Retinal pigment epithelial cell (primary cell): ENCODE measurements at regions not wholly inside any gene's neighbourhood (a gene's known extent, or its start where the extent isn't known, plus 50 kb on each side); places are given as distances from the start of the nearest gene placed in this dataset.
"Not testable (repeated sequence)": the region's sequence is repeated elsewhere in the genome, so short reads cannot be mapped to it uniquely, and the experiment has no call there.

Experiments used
- DNase-seq: peaks from one replicate; pipeline ENCODE4 v3.0.0-alpha.2; 2010; ENCODE audit warnings: low read depth
- H3K4me3 ChIP-seq: 2 replicates; pipeline ENCODE4 v1.5.1; 2011; ENCODE audit warnings: mild to moderate bottlenecking, low read length, control low read depth, moderate library complexity
- TF ChIP-seq, protein P1 (sequence below): conservative IDR thresholded peaks from 2 replicates; pipeline ENCODE4 v1.5.1; 2011; ENCODE audit warnings: low read depth, low read length, control low read depth, inconsistent platforms

DNA sequence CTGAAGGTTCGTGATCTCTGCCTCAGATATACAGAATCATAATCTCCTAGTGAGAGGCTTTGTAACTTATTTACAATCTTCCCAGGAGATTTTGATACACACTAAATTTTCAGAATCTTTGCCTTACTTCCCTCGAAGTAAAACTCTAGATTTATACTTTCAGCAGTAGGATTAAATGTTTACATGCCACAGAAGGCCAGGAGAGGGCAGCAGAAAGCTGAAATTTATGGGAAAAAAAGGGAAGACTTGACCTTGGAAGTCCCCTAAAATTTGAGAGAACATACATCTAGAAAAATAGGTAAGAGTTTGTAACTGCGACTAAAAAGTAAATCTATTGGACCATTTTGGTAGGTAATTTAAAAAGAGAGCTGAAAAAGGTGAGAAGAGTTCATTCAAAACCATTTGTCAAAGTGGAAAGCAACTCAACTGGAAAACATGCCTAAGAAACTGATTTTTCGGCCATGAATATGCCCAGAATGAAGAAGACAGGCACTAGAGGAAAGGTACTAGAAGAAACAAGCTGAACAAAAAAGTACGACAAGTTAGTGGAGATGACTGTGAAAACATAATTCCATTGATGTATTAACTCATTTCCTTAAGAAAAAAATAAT lies 242.0 kb upstream of the MDGA2 start:
- TF ChIP-seq, protein P1, sequence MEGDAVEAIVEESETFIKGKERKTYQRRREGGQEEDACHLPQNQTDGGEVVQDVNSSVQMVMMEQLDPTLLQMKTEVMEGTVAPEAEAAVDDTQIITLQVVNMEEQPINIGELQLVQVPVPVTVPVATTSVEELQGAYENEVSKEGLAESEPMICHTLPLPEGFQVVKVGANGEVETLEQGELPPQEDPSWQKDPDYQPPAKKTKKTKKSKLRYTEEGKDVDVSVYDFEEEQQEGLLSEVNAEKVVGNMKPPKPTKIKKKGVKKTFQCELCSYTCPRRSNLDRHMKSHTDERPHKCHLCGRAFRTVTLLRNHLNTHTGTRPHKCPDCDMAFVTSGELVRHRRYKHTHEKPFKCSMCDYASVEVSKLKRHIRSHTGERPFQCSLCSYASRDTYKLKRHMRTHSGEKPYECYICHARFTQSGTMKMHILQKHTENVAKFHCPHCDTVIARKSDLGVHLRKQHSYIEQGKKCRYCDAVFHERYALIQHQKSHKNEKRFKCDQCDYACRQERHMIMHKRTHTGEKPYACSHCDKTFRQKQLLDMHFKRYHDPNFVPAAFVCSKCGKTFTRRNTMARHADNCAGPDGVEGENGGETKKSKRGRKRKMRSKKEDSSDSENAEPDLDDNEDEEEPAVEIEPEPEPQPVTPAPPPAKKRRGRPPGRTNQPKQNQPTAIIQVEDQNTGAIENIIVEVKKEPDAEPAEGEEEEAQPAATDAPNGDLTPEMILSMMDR, result peak; percentile 65
- DNase-seq, result no peak
- H3K4me3 ChIP-seq, result no peak overlapping the region

DNA sequence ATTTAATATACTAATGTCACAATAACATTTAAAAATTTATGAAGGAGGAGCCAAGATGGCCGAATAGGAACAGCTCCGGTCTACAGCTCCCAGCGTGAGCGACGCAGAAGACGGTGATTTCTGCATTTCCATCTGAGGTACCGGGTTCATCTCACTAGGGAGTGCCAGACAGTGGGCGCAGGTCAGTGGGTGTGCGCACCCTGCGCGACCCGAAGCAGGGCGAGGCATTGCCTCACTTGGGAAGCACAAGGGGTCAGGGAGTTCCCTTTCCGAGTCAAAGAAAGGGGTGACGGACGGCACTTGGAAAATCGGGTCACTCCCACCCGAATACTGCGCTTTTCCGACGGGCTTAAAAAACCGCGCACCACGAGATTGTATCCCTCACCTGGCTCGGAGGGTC lies 225.7 kb upstream of the MDGA2 start:
- not testable (repeated sequence) for DNase-seq, H3K4me3 ChIP-seq

DNA sequence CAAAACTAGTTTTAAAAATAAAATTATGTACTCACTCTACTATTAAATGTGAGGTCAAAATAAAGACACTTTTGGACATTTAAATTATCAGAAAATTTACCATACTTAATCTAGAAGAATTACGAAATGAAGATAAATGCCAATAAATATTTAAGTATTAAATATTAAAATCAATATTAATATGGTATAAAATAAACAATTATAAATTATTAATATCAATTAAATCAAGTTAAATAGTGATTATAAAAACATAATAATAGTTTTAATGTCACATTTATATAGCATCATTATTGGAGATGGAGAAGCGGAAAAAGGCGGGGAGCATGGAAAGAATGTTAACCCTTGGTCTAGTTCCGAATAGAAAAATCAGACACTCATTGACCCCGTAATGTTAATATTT lies 224.3 kb upstream of the MDGA2 start:
- TF ChIP-seq, protein P1, result no peak
- no peak overlapping the region for H3K4me3 ChIP-seq
- no peak for DNase-seq

DNA sequence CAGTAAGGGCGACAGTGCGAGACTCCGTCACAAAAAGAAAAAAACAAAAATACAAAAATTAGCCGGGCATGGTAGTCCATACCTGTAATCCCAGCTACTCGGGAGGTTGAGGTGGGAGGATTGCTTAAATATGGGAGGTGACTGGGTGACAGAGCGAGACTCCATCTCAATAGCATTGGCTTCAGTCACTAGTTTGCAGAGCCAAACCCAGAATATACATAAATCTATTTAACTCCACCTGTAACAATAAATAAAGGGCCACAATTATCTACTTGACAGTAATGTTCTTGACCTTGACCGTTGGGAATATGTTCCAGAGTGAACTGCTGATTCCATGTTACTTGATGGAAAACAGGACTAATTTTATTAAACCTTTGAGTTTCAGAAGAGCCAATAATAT lies 198.9 kb upstream of the MDGA2 start:
- TF ChIP-seq, protein P1, result no peak
- no peak overlapping the region for H3K4me3 ChIP-seq
- DNase-seq, result no peak

DNA sequence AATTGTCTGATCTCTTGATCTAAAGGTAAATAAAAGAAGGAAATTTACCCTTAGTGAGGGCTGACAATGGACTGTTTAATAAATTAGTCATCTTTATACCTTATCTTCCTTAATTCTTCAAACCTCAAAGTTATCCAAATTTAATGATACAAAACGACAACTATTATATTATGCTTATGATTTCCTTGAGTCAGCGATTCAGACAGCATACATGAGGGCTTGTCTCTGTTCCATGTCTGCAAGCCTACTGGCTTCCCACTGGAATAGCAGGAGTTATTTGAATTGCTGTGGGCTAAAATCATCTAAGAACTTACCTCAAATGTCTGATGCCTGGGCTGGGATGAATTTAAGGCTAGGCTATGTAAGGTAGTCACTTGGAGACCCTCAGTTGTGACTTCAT lies 197.2 kb upstream of the MDGA2 start:
- TF ChIP-seq, protein P1, result no peak
- DNase-seq, result no peak
- no peak overlapping the region for H3K4me3 ChIP-seq

DNA sequence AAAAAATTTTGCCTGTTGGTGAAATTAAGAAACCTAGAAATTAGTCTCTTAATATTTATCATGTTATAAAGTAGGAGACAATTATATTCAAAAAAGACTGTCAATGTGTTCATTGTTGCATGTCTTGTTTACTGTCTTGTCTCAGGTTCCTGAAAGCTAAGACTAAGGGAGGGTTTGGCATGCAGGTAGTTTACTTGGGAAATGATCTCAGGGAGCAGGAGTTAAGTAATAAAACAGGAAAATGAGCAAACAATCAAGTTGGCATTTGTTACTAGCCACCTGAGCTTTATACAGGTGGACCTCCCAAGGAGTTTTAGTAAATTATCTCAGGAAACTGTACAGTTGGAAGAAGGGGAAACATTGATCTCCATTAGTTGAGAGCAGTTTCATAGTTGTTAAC lies 188.0 kb upstream of the MDGA2 start:
- H3K4me3 ChIP-seq, result no peak overlapping the region
- TF ChIP-seq, protein P1, result no peak
- no peak for DNase-seq

DNA sequence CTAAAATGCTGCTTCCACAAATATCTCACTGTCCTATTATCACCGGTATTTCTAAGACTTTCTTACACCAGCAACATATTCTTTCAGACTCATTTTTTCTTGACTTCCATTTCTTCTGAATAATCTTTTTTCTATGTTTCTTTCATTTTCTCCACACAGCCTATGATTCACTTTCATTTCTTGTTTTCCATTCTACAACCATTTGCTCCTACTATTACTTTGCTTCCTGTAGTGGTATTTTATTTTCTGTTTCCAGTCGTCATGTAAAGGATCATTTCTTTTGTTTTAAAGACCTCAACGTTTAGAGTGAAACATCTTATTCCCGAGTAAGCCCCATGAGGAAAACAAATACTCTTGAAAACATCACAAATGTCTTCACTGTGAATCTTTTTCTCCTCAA lies 182.2 kb upstream of the MDGA2 start:
- DNase-seq, result no peak
- TF ChIP-seq, protein P1, result no peak
- H3K4me3 ChIP-seq, result no peak overlapping the region

DNA sequence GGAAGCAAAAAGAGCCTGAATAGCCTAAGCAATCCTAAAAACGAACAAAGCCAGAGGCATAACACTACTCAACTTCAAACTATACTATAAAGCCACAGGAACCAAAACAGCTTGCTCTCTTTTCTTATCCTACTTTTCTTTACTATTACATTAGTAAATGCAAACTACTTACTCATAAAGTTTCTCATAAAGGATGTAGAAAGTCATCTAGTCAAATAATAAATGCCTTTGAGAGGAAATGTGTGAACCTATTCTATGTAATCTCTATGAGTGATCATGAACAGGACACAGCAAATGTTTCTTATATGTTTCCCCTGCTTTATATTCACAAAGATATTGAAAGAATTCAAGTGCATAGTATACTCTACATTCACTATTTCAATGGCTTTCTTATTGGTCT lies 176.9 kb upstream of the MDGA2 start:
- H3K4me3 ChIP-seq, result no peak overlapping the region

More for the DNA sequence above, 176.9 kb upstream of the MDGA2 start:
- no peak for DNase-seq
- TF ChIP-seq, protein P1, result no peak
